Stimulated activated CD4-positive, alpha-beta T cell treated with anti-CD3 and anti-CD28 coated beads, Interleukin-12 subunit alpha, Interleukin-12 subunit beta, amount 100 ng/mL, for 24 hours (primary cell): ENCODE measurements at regions not wholly inside any gene's neighbourhood (a gene's known extent, or its start where the extent isn't known, plus 50 kb on each side); places are given as distances from the start of the nearest gene placed in this dataset.
A peak's percentile ranks its signal among the peaks of the same experiment; 100 is the strongest.
"Not testable (repeated sequence)": the region's sequence is repeated elsewhere in the genome, so short reads cannot be mapped to it uniquely, and the experiment has no call there.

Source experiments
- DNase-seq, 2 experiments: peaks; one replicate each; pipeline ENCODE4 v3.0.0-alpha.2; 2020; ENCODE audit warnings: low read depth in 2 of 2

- DNase-seq: no peak
These were observed 199.7 kb downstream of the CRLF2 start for GRCh38 chrX:1012678-1013300.

- DNase-seq: no peak
These were observed 200.7 kb downstream of the CRLF2 start for GRCh38 chrX:1011691-1012283.

- DNase-seq: no peak
These were observed 202.7 kb downstream of the CRLF2 start for GRCh38 chrX:1009771-1010170.

- DNase-seq: no peak
These were observed 206.2 kb downstream of the CRLF2 start for GRCh38 chrX:1006156-1006730.

GRCh38 chrX:1002611-1003010, 209.8 kb downstream of the CRLF2 start:
- DNase-seq: no peak

GRCh38 chrX:997631-998137, 214.8 kb downstream of the CRLF2 start:
- no peak for DNase-seq

- no peak for DNase-seq
These were observed 217.7 kb downstream of the CRLF2 start for GRCh38 chrX:994780-995179.

GRCh38 chrX:989959-990510, 222.4 kb downstream of the CRLF2 start:
- peak in 1 of 2 experiments; percentile 2 for DNase-seq

- DNase-seq: not testable (repeated sequence)
These were observed 223.9 kb downstream of the CRLF2 start for GRCh38 chrX:988530-988929.

- DNase-seq: no peak
These were observed 230.4 kb downstream of the CRLF2 start for GRCh38 chrX:981791-982626.

GRCh38 chrX:980587-981235, 231.7 kb downstream of the CRLF2 start:
- DNase-seq: no peak

- DNase-seq: not testable (repeated sequence)
These were observed 233.3 kb downstream of the CRLF2 start for GRCh38 chrX:979127-979526.

- DNase-seq: no peak
These were observed 239.3 kb downstream of the CRLF2 start for GRCh38 chrX:973010-973632.

GRCh38 chrX:968148-968965, 244.1 kb downstream of the CRLF2 start:
- no peak for DNase-seq

- no peak for DNase-seq
These were observed 245.9 kb downstream of the CRLF2 start for GRCh38 chrX:966396-967070.

- DNase-seq: no peak
These were observed 247.5 kb downstream of the CRLF2 start for GRCh38 chrX:964831-965416.

GRCh38 chrX:960821-961220, 251.6 kb downstream of the CRLF2 start:
- no peak for DNase-seq

GRCh38 chrX:959595-959994, 252.9 kb downstream of the CRLF2 start:
- DNase-seq: no peak

- DNase-seq: not testable (repeated sequence)
These were observed 257.2 kb downstream of the CRLF2 start for GRCh38 chrX:955168-955781.
